SK-N-MC (cell line): ENCODE measurements at regions not wholly inside any gene's neighbourhood (a gene's known extent, or its start where the extent isn't known, plus 50 kb on each side); places are given as distances from the start of the nearest gene placed in this dataset.

Experiments
- EZH2 ChIP-seq: fragments of 200-600 bp; sonication (generic); IDR thresholded peaks from one replicate; pipeline ENCODE4 v1.6.1; 2017; ENCODE audit warnings: antibody characterized with exemption
- POLR2AphosphoS5 ChIP-seq: IDR thresholded peaks from 2 replicates; pipeline ENCODE4 v1.6.1; 2012; ENCODE audit warnings: mild to moderate bottlenecking, low read depth, low read length, borderline replicate concordance

DNA sequence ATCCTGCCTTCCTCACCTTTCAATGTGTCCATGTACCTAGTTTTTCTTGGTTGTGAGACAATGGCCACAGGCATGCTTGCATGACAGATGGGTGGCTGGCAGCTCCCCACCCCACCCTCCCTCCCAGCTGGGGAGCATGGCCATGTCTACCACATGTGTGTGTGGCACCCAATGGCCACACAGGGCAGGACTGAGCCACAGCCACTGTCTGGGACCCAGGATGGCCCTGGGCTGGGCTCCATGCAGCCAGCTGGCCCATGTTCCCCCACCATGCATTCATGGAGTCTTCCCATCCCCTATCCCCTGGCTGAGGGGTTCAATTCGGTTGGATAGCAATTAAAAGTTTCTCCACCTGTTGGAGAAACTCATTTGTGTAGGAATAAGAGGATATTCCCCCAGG lies 566.0 kb upstream of the USP15 start:
- TF ChIP-seq EZH2 (no peak), POLR2AphosphoS5 (no peak)
